ENCODE measurements at regions not wholly inside any gene's neighbourhood (a gene's known extent, or its start where the extent isn't known, plus 50 kb on each side); places are given as distances from the start of the nearest gene placed in this dataset.

GRCh38 chr2:57516698-57517340 lies 529.8 kb upstream of the VRK2 start:
- Mint-ChIP-seq H3K27ac (no peak overlapping the region), H3K9me3 (peaks cover 1% of the 10 kb centered on the region), H3K4me3 (no peak overlapping the region), H3K27me3 (ENCODE audit: low read depth) (peaks cover 14% of the 10 kb centered on the region), H3K36me3 (no peaks in the 10 kb centered on the region), H3K4me1 (no peaks in the 10 kb centered on the region)
- peak; percentile 77 for TF ChIP-seq CTCF (IDR thresholded peaks at IDR 0.05; ENCODE audit: unreplicated experiment)
- no peak for DNase-seq (ENCODE audit: low spot score in 2 of 2, unreplicated experiment in 2 of 2)

GRCh38 chr2:57523304-57523703 lies 523.3 kb upstream of the VRK2 start:
- H3K4me1 Mint-ChIP-seq: no peaks in the 10 kb centered on the region
- peaks cover 34% of the 10 kb centered on the region for H3K9me3 Mint-ChIP-seq
- H3K27ac Mint-ChIP-seq: no peak overlapping the region
- no peak for DNase-seq (ENCODE audit: low spot score in 2 of 2, unreplicated experiment in 2 of 2)
- no peak for TF ChIP-seq CTCF (IDR thresholded peaks at IDR 0.05; ENCODE audit: unreplicated experiment)
- H3K36me3 Mint-ChIP-seq: no peaks in the 10 kb centered on the region
- peaks cover 8% of the 10 kb centered on the region for H3K27me3 Mint-ChIP-seq (ENCODE audit: low read depth)
- H3K4me3 Mint-ChIP-seq: no peak overlapping the region

GRCh38 chr2:57527685-57528084 lies 518.9 kb upstream of the VRK2 start:
- Mint-ChIP-seq H3K27ac (no peak overlapping the region), H3K27me3 (ENCODE audit: low read depth) (no peaks in the 10 kb centered on the region)

GRCh38 chr2:57528499-57528898 lies 518.1 kb upstream of the VRK2 start:
- Mint-ChIP-seq H3K4me1 (no peaks in the 10 kb centered on the region), H3K27me3 (ENCODE audit: low read depth) (no peaks in the 10 kb centered on the region), H3K36me3 (no peaks in the 10 kb centered on the region), H3K27ac (no peak overlapping the region), H3K9me3 (peaks cover 24% of the 10 kb centered on the region), H3K4me3 (no peak overlapping the region)
- DNase-seq (ENCODE audit: low spot score in 2 of 2, unreplicated experiment in 2 of 2): no peak
- TF ChIP-seq CTCF (IDR thresholded peaks at IDR 0.05; ENCODE audit: unreplicated experiment): no peak

More at GRCh38 chr2:57527685-57528084, 518.9 kb upstream of the VRK2 start:
- no peak for DNase-seq (ENCODE audit: low spot score in 2 of 2, unreplicated experiment in 2 of 2)
- no peaks in the 10 kb centered on the region for H3K4me1 Mint-ChIP-seq
- no peak for TF ChIP-seq CTCF (IDR thresholded peaks at IDR 0.05; ENCODE audit: unreplicated experiment)
- H3K4me3 Mint-ChIP-seq: no peak overlapping the region
- no peaks in the 10 kb centered on the region for H3K36me3 Mint-ChIP-seq
- peaks cover 28% of the 10 kb centered on the region for H3K9me3 Mint-ChIP-seq

DNA sequence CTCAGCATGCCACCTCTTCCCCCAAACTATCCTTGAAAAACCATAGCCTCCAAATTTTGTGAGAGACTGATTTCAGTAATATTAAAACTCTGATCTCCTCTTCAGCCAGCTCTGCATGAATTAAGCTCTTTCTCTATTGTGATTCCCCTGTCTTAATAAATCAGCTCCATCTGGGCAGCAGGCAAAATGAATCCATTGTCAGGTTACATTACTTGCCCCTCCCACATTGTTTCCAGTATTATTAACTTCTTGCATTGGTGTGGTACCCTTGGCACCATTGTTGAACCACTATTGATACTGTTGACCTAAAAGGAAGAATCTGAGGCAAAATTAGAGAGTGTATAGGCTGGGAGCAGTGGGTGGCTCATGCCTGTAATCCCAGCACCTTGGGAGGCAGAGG lies 512.2 kb upstream of the VRK2 start:
- no peaks in the 10 kb centered on the region for H3K36me3 Mint-ChIP-seq
- H3K9me3 Mint-ChIP-seq: peaks cover 8% of the 10 kb centered on the region

More for the DNA sequence above, 512.2 kb upstream of the VRK2 start:
- no peak overlapping the region for H3K27ac Mint-ChIP-seq
- H3K27me3 Mint-ChIP-seq (ENCODE audit: low read depth): no peaks in the 10 kb centered on the region
- H3K4me1 Mint-ChIP-seq: no peaks in the 10 kb centered on the region
- TF ChIP-seq CTCF (IDR thresholded peaks at IDR 0.05; ENCODE audit: unreplicated experiment): no peak
- DNase-seq (ENCODE audit: low spot score in 2 of 2, unreplicated experiment in 2 of 2): no peak
- H3K4me3 Mint-ChIP-seq: no peak overlapping the region
